ENCODE measurements at regions not wholly inside any gene's neighbourhood (a gene's known extent, or its start where the extent isn't known, plus 50 kb on each side); places are given as distances from the start of the nearest gene placed in this dataset.

DNA sequence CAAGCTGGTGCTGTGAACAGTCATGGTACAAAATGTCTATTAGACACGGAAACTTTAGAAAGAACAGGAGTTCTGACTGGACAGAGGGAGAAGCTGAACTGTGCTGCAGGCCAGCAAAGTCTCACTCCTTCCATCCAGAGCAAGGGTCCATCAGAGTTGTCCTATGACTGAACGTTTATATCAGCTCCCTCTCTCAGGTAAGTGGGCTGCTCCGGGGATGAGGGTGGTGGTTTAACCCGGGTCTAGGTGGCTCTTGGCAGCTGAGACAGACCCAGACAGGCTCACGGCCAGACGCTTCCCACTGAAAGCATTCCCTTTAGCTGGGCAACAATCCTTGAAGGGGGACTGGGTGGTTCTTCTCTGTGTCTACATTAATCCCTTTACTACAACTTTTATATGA lies 385.0 kb upstream of the SMIM31 start:
- H3K27ac ChIP-seq, result no peak overlapping the region
- intact Hi-C loops (cut with DNase I), result no loop called here
- no peak overlapping the region for H3K4me3 ChIP-seq
- no peak for DNase-seq
- H3K36me3 ChIP-seq (replicated peaks in 1 of 2; ENCODE audit: insufficient read depth in 1 of 2, low read depth in 2 of 2), result no peaks in the 10 kb centered on the region
- H3K4me1 ChIP-seq, result no peaks in the 10 kb centered on the region
- no peaks in the 10 kb centered on the region for H3K9me3 ChIP-seq
- no peak for ATAC-seq
- H3K27me3 ChIP-seq, result no peaks in the 10 kb centered on the region
- WGBS, 2 donors, result 56 to 57% methylated on average over 6 of the region's 6 CpGs
- TF ChIP-seq, protein P1, sequence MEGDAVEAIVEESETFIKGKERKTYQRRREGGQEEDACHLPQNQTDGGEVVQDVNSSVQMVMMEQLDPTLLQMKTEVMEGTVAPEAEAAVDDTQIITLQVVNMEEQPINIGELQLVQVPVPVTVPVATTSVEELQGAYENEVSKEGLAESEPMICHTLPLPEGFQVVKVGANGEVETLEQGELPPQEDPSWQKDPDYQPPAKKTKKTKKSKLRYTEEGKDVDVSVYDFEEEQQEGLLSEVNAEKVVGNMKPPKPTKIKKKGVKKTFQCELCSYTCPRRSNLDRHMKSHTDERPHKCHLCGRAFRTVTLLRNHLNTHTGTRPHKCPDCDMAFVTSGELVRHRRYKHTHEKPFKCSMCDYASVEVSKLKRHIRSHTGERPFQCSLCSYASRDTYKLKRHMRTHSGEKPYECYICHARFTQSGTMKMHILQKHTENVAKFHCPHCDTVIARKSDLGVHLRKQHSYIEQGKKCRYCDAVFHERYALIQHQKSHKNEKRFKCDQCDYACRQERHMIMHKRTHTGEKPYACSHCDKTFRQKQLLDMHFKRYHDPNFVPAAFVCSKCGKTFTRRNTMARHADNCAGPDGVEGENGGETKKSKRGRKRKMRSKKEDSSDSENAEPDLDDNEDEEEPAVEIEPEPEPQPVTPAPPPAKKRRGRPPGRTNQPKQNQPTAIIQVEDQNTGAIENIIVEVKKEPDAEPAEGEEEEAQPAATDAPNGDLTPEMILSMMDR (IDR thresholded peaks at IDR 0.05), result no peak
- no peak for TF ChIP-seq POLR2A (IDR thresholded peaks at IDR 0.05)

DNA sequence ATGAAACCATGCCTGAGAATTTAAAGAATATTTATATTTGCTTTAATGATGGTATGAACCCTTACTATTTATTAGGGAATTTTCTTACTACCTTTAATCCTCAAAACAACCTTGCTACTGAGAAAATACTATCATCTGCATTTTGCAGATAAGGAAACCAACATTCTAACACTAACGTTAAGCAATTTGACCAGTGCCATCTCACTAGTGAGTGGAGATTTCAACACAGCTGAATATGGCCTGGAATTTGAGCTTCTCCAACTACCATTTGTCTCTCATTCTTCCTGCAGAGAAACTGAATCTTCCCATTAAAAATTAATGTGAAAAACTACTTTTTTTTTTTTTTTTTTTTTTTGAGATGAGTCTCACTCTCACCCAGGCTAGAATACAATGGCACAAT lies 380.9 kb upstream of the SMIM31 start:
- intact Hi-C loops (cut with DNase I), result no loop called here
- TF ChIP-seq, protein P1 (IDR thresholded peaks at IDR 0.05), result no peak
- no peak for TF ChIP-seq POLR2A (IDR thresholded peaks at IDR 0.05)
- Histone ChIP-seq H3K4me1 (no peaks in the 10 kb centered on the region), H3K27me3 (no peaks in the 10 kb centered on the region), H3K27ac (no peak overlapping the region), H3K36me3 (replicated peaks in 1 of 2; ENCODE audit: insufficient read depth in 1 of 2, low read depth in 2 of 2) (no peaks in the 10 kb centered on the region), H3K9me3 (no peaks in the 10 kb centered on the region), H3K4me3 (no peak overlapping the region)
- ATAC-seq, result no peak
- 23 to 53% methylated on average over 1 of the region's 1 CpG for WGBS, 2 donors
- no peak for DNase-seq

DNA sequence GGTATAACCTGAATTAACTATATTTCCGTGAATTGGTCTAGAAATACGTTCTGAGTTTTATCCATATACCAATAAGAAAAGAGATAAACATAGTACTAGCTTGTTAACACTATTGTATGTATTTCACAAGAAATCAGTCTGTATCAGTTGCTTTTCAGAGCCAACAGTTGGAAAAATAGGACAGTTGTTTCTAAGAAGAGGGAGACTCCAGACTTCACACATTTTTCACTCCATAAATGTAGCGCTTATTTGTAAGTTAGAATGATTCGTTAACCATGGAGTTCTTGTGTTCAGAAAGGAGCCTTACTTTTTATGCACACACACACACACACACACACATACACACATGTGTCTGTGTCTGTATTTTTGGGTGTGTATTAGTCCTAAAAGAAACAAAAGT lies 376.7 kb upstream of the SMIM31 start:
- H3K9me3 ChIP-seq, result no peaks in the 10 kb centered on the region
- H3K27ac ChIP-seq, result no peak overlapping the region
- no peaks in the 10 kb centered on the region for H3K4me1 ChIP-seq
- no peak for DNase-seq
- 63 to 66% methylated on average over 4 of the region's 4 CpGs for WGBS, 2 donors
- no peak for TF ChIP-seq POLR2A (IDR thresholded peaks at IDR 0.05)
- TF ChIP-seq, protein P1 (IDR thresholded peaks at IDR 0.05), result no peak
- H3K4me3 ChIP-seq, result no peak overlapping the region
- ATAC-seq, result no peak
- intact Hi-C loops (cut with DNase I), result no loop called here
- no peaks in the 10 kb centered on the region for H3K27me3 ChIP-seq
- H3K36me3 ChIP-seq (replicated peaks in 1 of 2; ENCODE audit: insufficient read depth in 1 of 2, low read depth in 2 of 2), result no peaks in the 10 kb centered on the region

DNA sequence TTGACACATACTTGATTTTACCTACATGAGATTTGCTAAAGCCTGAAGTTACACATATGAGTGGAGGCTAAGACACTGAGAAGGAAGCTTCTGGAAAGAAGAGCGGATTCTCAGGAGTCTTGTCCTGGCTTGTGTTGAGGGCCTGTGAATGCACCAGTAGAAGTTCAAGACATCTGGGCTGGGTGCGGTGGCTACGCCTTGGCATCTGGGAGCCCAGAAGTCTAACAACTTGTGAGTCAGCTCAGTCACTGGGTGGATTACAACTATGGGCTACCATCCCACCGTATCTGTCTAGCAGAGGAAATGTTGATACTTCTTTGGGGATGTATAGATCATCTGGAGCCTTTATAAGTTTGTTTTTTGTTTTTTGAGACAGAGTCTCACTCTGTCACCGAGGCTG lies 375.6 kb upstream of the SMIM31 start:
- ATAC-seq, result no peak

DNA sequence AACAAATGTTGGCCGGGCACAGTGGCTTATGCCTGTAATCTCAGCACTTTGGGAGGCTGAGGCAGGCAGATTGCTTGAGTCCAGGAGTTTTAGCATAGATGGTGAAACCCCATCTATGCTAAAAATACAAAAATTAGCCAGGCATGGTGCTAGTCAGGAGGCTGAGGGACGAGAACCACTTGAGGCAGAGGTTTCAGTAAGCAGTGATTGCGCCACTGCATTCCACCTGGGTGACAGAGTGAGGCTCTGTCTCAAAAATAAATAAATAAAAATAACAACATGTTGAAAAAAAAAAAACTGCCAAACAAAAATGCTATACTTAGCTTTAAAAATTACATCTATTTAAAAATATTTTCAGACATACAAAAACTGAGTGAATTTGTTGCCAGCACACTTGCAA lies 374.2 kb upstream of the SMIM31 start:
- Histone ChIP-seq H3K27me3 (no peaks in the 10 kb centered on the region), H3K36me3 (replicated peaks in 1 of 2; ENCODE audit: insufficient read depth in 1 of 2, low read depth in 2 of 2) (no peaks in the 10 kb centered on the region), H3K4me1 (peaks cover 10% of the 10 kb centered on the region), H3K27ac (no peak overlapping the region), H3K9me3 (no peaks in the 10 kb centered on the region), H3K4me3 (no peak overlapping the region)
- intact Hi-C loops (cut with DNase I), result no loop called here
- no peak for TF ChIP-seq POLR2A (IDR thresholded peaks at IDR 0.05)
- TF ChIP-seq, protein P1 (IDR thresholded peaks at IDR 0.05), result no peak
- ATAC-seq (no peak), DNase-seq (no peak)
- WGBS, 2 donors, result 64 to 72% methylated on average over 3 of the region's 3 CpGs

More for the DNA sequence above, 375.6 kb upstream of the SMIM31 start:
- Histone ChIP-seq H3K27me3 (no peaks in the 10 kb centered on the region), H3K36me3 (replicated peaks in 1 of 2; ENCODE audit: insufficient read depth in 1 of 2, low read depth in 2 of 2) (no peaks in the 10 kb centered on the region), H3K27ac (no peak overlapping the region), H3K4me3 (no peak overlapping the region), H3K4me1 (peaks cover 5% of the 10 kb centered on the region), H3K9me3 (no peaks in the 10 kb centered on the region)
- WGBS, 2 donors, result 69% methylated on average over 5 of the region's 5 CpGs
- no peak for DNase-seq
- TF ChIP-seq, protein P1 (IDR thresholded peaks at IDR 0.05), result no peak
- no peak for TF ChIP-seq POLR2A (IDR thresholded peaks at IDR 0.05)
- intact Hi-C loops (cut with DNase I), result no loop called here

Data from body of pancreas (tissue), 4 donors.